WERI-Rb-1 (cell line): ENCODE measurements at regions not wholly inside any gene's neighbourhood (a gene's known extent, or its start where the extent isn't known, plus 50 kb on each side); places are given as distances from the start of the nearest gene placed in this dataset.

Experiments
- DNase-seq: peaks from one replicate; pipeline ENCODE4 v3.0.0-alpha.2; 2020
- H3K27ac ChIP-seq: fragments of 250-450 bp; sonication (Bioruptor Pico); 2 replicates; pipeline ENCODE4 v1.5.1; 2020; ENCODE audit warnings: mild to moderate bottlenecking, moderate library complexity
- H3K27me3 ChIP-seq: fragments of 250-450 bp; sonication (Bioruptor Pico); 2 replicates; pipeline ENCODE4 v1.5.1; 2021; ENCODE audit warnings: mild to moderate bottlenecking, low read depth, moderate library complexity; ENCODE audit not compliant: insufficient read depth, severe bottlenecking
- H3K36me3 ChIP-seq: fragments of 250-450 bp; sonication (Bioruptor Pico); 2 replicates; pipeline ENCODE4 v1.5.1; 2020; ENCODE audit warnings: mild to moderate bottlenecking, moderate library complexity
- H3K4me3 ChIP-seq: 2 replicates; pipeline ENCODE4 v1.5.1; 2011; ENCODE audit warnings: low read depth, mild to moderate bottlenecking, control low read depth, low read length
- H3K9me3 ChIP-seq: fragments of 250-450 bp; sonication (Bioruptor Pico); 2 replicates; pipeline ENCODE4 v1.5.1; 2021; ENCODE audit warnings: mild to moderate bottlenecking, moderate library complexity; ENCODE audit not compliant: severe bottlenecking
- TF ChIP-seq, protein P1 (sequence below): IDR thresholded peaks from 2 replicates; pipeline ENCODE4 v1.5.1; 2011; ENCODE audit warnings: low read depth, mild to moderate bottlenecking, control low read depth, inconsistent platforms, low read length

DNA sequence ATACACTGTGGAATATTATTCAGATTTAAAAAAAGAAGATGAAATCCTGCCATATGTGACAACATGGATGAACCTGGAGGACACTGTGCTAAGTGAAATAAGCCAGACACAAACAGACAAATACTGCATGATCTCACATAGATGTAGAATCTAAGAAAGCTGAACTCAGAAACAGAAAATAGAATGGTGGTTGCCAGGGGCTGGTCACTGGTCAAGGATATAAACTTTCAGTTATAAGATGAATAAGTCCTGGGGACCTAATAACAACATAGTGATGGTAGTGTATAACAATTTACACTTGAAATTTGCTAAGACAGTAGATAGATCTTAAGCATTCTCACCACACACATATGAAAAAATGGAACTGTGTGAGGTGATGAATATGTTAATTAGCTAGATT is 161.3 kb upstream of the TMCC3 start:
- DNase-seq, result no peak
- Histone ChIP-seq H3K27ac (no peak overlapping the region), H3K36me3 (no peaks in the 10 kb centered on the region), H3K27me3 (no peaks in the 10 kb centered on the region), H3K4me3 (no peak overlapping the region), H3K9me3 (peaks cover 8% of the 10 kb centered on the region)
- TF ChIP-seq, protein P1, sequence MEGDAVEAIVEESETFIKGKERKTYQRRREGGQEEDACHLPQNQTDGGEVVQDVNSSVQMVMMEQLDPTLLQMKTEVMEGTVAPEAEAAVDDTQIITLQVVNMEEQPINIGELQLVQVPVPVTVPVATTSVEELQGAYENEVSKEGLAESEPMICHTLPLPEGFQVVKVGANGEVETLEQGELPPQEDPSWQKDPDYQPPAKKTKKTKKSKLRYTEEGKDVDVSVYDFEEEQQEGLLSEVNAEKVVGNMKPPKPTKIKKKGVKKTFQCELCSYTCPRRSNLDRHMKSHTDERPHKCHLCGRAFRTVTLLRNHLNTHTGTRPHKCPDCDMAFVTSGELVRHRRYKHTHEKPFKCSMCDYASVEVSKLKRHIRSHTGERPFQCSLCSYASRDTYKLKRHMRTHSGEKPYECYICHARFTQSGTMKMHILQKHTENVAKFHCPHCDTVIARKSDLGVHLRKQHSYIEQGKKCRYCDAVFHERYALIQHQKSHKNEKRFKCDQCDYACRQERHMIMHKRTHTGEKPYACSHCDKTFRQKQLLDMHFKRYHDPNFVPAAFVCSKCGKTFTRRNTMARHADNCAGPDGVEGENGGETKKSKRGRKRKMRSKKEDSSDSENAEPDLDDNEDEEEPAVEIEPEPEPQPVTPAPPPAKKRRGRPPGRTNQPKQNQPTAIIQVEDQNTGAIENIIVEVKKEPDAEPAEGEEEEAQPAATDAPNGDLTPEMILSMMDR, result no peak

GRCh38 chr12:94807951-94808350 is 157.6 kb upstream of the TMCC3 start:
- TF ChIP-seq, protein P1, result no peak
- no peaks in the 10 kb centered on the region for H3K9me3 ChIP-seq
- no peaks in the 10 kb centered on the region for H3K27me3 ChIP-seq
- no peak overlapping the region for H3K27ac ChIP-seq
- no peak for DNase-seq
- H3K4me3 ChIP-seq, result no peak overlapping the region
- H3K36me3 ChIP-seq, result no peaks in the 10 kb centered on the region

DNA sequence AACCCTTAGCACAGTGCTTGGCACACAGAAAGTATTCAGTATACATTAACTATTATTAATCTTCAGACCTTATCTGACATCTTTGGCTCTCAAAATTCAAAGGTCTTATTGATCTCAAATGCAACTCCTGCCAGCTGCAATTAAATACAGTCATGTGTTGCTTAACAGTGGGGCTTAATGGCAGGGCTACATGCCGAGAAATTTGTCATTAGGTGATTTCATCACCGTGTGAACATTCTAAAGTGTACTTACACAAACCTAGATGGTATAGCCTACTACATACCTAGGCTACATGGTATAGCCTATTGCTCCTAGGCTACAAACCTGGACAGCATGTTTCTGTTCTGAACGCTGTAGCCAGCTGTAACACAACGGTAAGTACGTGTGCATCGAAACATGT is 156.3 kb upstream of the TMCC3 start:
- H3K36me3 ChIP-seq, result no peaks in the 10 kb centered on the region
- no peak overlapping the region for H3K4me3 ChIP-seq
- no peaks in the 10 kb centered on the region for H3K9me3 ChIP-seq
- no peak overlapping the region for H3K27ac ChIP-seq
- no peak for DNase-seq
- TF ChIP-seq, protein P1, result no peak
- no peaks in the 10 kb centered on the region for H3K27me3 ChIP-seq

GRCh38 chr12:94805749-94806529 is 155.6 kb upstream of the TMCC3 start:
- Histone ChIP-seq H3K4me3 (no peak overlapping the region), H3K9me3 (no peaks in the 10 kb centered on the region), H3K27me3 (no peaks in the 10 kb centered on the region), H3K27ac (no peak overlapping the region), H3K36me3 (no peaks in the 10 kb centered on the region)
- TF ChIP-seq, protein P1, result no peak
- no peak for DNase-seq

DNA sequence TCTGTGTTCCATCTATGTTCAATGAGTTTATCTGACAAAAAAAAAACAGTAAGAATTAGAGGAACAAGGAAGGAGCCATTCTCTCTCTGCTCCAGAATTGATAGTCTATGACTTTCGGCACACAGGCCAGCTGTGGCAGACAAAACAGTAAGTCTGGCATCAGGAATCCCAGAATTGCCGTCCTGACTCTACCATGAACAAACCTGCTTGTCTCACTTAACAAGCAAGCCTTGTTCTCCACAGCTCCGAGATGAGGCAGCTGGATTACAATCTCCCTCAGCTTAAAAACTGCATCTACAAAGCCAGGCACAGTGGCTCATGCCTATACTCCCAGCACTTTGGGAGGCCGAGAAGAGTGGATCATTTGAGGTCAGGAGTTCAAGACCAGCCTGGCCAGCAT is 153.6 kb upstream of the TMCC3 start:
- Histone ChIP-seq H3K9me3 (no peaks in the 10 kb centered on the region), H3K4me3 (no peak overlapping the region), H3K36me3 (no peaks in the 10 kb centered on the region), H3K27me3 (no peaks in the 10 kb centered on the region), H3K27ac (no peak overlapping the region)
- TF ChIP-seq, protein P1, result no peak
- DNase-seq, result no peak

DNA sequence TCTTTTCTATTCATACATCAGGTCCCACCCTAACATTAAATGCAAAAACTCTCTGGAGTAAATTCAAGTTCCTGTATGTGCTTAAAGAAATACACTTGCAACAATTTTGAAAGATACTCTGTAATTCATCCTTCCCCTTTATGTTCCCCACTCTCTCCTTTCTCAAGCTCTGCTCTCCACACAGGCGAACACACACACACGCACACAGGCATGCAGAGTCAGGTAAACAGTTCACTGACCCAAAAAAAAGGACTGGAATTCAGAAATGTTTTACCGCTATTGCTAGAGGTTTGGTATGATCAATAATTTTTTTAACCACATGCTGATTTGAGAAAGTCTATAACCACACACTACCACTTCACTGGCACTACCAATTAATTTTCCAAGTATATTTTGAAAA is 152.4 kb upstream of the TMCC3 start:
- DNase-seq, result no peak
- TF ChIP-seq, protein P1, result no peak
- Histone ChIP-seq H3K27ac (no peak overlapping the region), H3K9me3 (no peaks in the 10 kb centered on the region), H3K27me3 (no peaks in the 10 kb centered on the region), H3K4me3 (no peak overlapping the region), H3K36me3 (no peaks in the 10 kb centered on the region)
